ENCODE measurements at regions not wholly inside any gene's neighbourhood (a gene's known extent, or its start where the extent isn't known, plus 50 kb on each side); places are given as distances from the start of the nearest gene placed in this dataset.

DNA sequence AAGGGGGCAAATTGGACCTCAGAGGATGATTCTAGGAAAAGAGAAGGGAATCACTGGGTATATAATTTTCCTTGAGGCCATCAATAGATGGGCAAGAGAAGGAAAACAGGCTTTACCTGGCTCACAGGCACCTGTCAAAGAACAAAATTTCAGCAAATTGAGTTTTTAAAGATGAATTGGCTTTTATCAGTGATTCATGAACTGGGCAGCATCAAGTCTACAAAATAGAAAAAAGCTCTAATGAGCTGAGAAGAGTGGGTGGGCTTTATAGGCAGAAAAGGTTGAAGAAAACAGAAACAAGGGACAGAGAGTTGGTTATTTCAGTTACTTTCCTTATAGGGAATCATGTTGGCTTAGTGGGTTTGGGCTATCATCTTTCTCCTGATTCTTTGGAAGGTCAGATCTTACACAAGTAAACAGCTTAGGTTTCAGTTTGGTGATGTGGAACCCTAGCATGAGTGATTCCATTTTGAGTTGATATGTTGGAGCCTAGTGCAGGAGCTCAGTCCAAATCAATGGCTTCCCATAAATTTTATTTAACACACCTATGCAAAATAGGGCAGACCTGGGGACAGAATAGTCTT lies 120.7 kb upstream of the MED14 start:
- Histone ChIP-seq H3K36me3 (ENCODE audit: control insufficient read depth in 2 of 4, insufficient read depth in 4 of 4, low read length in 3 of 4) (peaks cover 0 to 2% (median 0%) of the 10 kb centered on the region in 4 experiments; a peak in 1 of 8 replicates), H3K4ac (replicated peaks; ENCODE audit: insufficient read length, low read depth, low read length) (no peak overlapping the region), H3K79me2 (ENCODE audit: control insufficient read depth in 1 of 2, insufficient read depth in 2 of 2, low read length in 2 of 2) (no peaks in the 10 kb centered on the region), H2AK5ac (ENCODE audit: low read depth, low read length) (no peak overlapping the region), H3K4me2 (ENCODE audit: insufficient read depth in 1 of 2, low read depth in 2 of 2, low read length in 2 of 2) (no peak overlapping the region), H2AFZ (ENCODE audit: low read length) (no peak overlapping the region), H3K14ac (ENCODE audit: insufficient read length) (no peak overlapping the region), H3K23me2 (ENCODE audit: low read depth, low read length) (no peaks in the 10 kb centered on the region), H3K9ac (replicated peaks in 1 of 4; ENCODE audit: extremely low read depth in 1 of 4, low read depth in 3 of 4, low read length in 3 of 4) (no peak overlapping the region), H4K5ac (ENCODE audit: insufficient read length, low read depth, low read length) (no peak overlapping the region), H3K79me1 (ENCODE audit: low read depth, low read length) (no peaks in the 10 kb centered on the region), H3K9me3 (ENCODE audit: insufficient read depth in 2 of 2, low read depth in 1 of 2, low read length in 1 of 2) (peaks cover 4 to 11% of the 10 kb centered on the region in 2 experiments), H2BK120ac (replicated peaks; ENCODE audit: low read depth, low read length) (peak overlapping the region; percentile 92), H4K8ac (ENCODE audit: extremely low read depth, insufficient read depth, low read length) (no peak overlapping the region), H2BK15ac (ENCODE audit: low read length) (no peak overlapping the region), H2BK20ac (ENCODE audit: low read length) (peak overlapping the region; percentile 72; the same call in 1 of the 2 replicates), H3K56ac (replicated peaks; ENCODE audit: insufficient read length, low read depth, low read length) (no peak overlapping the region), H3K23ac (ENCODE audit: insufficient read length) (no peak overlapping the region), H3K18ac (ENCODE audit: extremely low read depth, low read length) (peak overlapping the region; percentile 60), H2BK5ac (ENCODE audit: low read depth, low read length) (peak overlapping the region; percentile 79; the same call in 1 of the 2 replicates), H2BK12ac (ENCODE audit: low read depth, low read length) (0 out of 2 replicates have a peak overlapping the region, but pooled peaks have one; percentile 62), H3K4me1 (replicated peaks in 1 of 4; ENCODE audit: control insufficient read depth in 3 of 4, insufficient read depth in 4 of 4, low read length in 3 of 4) (peaks cover 0 to 10% (median 4%) of the 10 kb centered on the region in 4 experiments; a peak in 3 of 7 replicates), H3K27me3 (replicated peaks in 1 of 4; ENCODE audit: control insufficient read depth in 3 of 4, extremely low read depth in 1 of 4, insufficient read depth in 3 of 4, low read length in 3 of 4) (no peaks in the 10 kb centered on the region), H3K27ac (ENCODE audit: low read depth, low read length) (no peak overlapping the region), H4K20me1 (replicated peaks in 1 of 2; ENCODE audit: control insufficient read depth in 1 of 2, insufficient read depth in 2 of 2, low read length in 2 of 2) (no peaks in the 10 kb centered on the region), H3K4me3 (ENCODE audit: extremely low read depth in 1 of 4, insufficient read depth in 2 of 4, low read depth in 3 of 4, low read length in 4 of 4) (no peak overlapping the region), H4K91ac (replicated peaks; ENCODE audit: insufficient read length, low read length) (no peak overlapping the region)
- ChIA-PET CTCF (ENCODE audit: partially characterized antibody) (interaction anchor here (0.9 kb wide), 1 partner anchor 12 kb away, joined by 3 read pairs; no protein-coding TSS in a partner anchor), POLR2A (ENCODE audit: partially characterized antibody) (no interaction called here)
- no peak for FAIRE-seq
- DNase-seq (ENCODE audit: low read depth in 1 of 2, low spot score in 2 of 2): no peak
- TF ChIP-seq FOSL1 (IDR thresholded peaks at IDR 0.05; ENCODE audit: insufficient read depth, low read depth, low read length) (no peak), POLR2AphosphoS5 (IDR thresholded peaks at IDR 0.05; ENCODE audit: low read depth, low read length) (no peak), SIX5 (IDR thresholded peaks at IDR 0.05; ENCODE audit: low read depth, low read length) (no peak), GABPA (IDR thresholded peaks at IDR 0.05; ENCODE audit: borderline replicate concordance, insufficient read depth, low read length) (no peak), SAP30 (IDR thresholded peaks at IDR 0.05; ENCODE audit: insufficient read depth, insufficient replicate concordance, low read length) (no peak), NANOG (IDR thresholded peaks at IDR 0.05; ENCODE audit: insufficient read depth, low read depth, low read length, poor library complexity, severe bottlenecking) (no peak), SIN3A (conservative IDR thresholded peaks at IDR 0.05 in 1 of 2, IDR thresholded peaks at IDR 0.05 in 1 of 2; ENCODE audit: low read depth in 1 of 2, low read length in 2 of 2) (no peak), GTF2F1 (IDR thresholded peaks at IDR 0.05; ENCODE audit: borderline replicate concordance, low read depth, low read length) (no peak), CHD2 (IDR thresholded peaks at IDR 0.05; ENCODE audit: low read length) (no peak), SP2 (IDR thresholded peaks at IDR 0.05; ENCODE audit: low read length) (no peak), CTBP2 (IDR thresholded peaks at IDR 0.05; ENCODE audit: borderline replicate concordance, insufficient read depth, insufficient read length, low read length) (no peak)
- TF ChIP-seq, protein P1, sequence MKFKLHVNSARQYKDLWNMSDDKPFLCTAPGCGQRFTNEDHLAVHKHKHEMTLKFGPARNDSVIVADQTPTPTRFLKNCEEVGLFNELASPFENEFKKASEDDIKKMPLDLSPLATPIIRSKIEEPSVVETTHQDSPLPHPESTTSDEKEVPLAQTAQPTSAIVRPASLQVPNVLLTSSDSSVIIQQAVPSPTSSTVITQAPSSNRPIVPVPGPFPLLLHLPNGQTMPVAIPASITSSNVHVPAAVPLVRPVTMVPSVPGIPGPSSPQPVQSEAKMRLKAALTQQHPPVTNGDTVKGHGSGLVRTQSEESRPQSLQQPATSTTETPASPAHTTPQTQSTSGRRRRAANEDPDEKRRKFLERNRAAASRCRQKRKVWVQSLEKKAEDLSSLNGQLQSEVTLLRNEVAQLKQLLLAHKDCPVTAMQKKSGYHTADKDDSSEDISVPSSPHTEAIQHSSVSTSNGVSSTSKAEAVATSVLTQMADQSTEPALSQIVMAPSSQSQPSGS (IDR thresholded peaks at IDR 0.05; ENCODE audit: low read length): no peak

All from H1 (cell line).